ENCODE measurements at regions not wholly inside any gene's neighbourhood (a gene's known extent, or its start where the extent isn't known, plus 50 kb on each side); places are given as distances from the start of the nearest gene placed in this dataset.

GRCh38 chr1:185495898-185496297 lies 178.9 kb upstream of the IVNS1ABP start:
- no peak for DNase-seq

DNA sequence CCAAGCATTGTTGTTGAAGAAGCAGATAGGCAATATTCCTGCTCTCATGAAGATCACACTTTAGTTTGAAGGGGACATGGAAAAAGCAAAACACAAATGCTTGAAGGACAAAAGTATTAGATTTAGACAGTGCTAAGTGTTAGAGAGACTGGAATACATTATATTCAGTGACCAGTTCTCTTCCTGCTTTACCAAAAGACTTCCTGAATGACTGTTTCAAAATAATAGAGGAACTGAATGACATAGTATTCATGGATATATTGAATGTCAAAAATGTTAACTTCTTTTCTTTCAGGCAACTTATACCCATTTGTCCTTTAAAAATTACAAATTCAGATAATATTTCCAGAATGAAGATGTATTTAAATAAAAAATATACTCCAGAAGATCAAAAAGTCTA lies 178.0 kb upstream of the IVNS1ABP start:
- DNase-seq = no peak

DNA sequence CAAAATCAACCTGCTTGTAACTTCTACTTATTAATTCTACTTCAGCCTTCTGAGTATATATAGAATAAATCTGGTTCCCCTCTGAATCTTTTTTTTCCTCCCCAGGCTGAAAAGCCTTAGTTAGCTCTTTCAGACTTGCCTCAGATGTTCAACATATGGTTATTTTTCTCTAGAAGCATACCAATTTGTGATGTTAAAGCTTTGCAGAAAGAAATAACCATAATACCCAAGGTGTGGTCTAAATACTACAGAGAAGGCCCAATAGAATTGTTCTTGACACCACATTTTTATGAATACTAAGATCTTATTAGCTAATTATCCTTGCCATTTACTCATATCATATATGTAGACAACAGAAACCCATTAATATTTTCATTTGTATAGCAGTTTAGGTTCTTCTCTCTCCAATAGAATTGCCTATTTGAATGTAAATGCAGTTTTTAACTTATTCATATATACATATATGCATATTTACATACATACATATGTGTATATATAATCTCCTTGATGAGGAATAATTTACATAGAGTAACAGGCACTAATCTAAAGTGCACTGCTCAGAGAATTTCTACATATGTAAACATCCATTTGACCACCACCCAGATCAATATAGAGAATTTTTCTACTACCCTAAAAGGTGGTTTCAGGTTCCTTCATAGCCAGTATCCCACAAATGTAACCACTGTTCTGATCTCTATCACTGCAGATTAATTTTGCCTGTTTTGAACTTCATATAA lies 175.2 kb upstream of the IVNS1ABP start:
- no peak for DNase-seq

GRCh38 chr1:185491604-185492003 lies 174.6 kb upstream of the IVNS1ABP start:
- no peak for DNase-seq

- DNase-seq = no peak
These were observed 173.9 kb upstream of the IVNS1ABP start for GRCh38 chr1:185490924-185491323.

GRCh38 chr1:185489406-185489805 lies 172.4 kb upstream of the IVNS1ABP start:
- DNase-seq = no peak

DNA sequence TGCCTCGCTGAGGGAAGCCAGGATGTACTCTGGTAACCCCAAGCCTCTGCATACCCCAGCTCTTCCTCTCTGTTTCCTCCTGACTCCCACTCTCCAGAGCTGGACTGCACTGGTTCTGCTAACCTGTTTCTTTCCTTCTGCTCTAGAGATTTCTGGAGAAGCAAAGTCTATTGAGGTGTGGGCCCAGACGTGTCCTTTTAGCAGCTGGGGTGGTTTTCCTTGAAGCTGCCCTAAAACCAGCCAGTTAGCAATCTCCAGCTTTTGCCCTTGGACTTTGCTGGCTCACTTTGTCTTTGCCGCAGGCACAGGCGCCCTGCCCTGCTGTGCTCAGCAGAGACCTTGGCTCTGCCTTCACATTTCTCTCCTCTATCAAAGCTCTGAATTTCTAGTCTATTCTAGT lies 171.8 kb upstream of the IVNS1ABP start:
- DNase-seq = no peak

DNA sequence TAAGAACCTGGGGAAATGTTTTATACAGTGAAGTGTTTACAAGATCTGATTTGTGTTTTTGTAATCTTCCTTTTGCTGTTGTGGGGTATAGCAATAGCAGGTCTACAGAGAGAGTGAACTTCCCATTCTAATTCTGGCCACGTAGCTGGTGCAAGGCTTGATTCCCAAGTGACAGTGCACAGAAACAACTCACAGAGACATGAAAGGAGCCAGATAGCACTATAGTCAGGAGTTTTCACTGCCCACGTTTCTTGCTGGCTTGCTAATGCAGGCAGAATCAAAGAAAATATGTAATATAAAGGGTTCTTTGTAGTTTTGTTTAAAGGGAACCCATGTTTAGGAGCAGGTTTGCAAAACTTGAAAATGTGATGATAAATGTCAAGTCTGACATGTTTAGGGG lies 170.9 kb upstream of the IVNS1ABP start:
- DNase-seq = no peak

GRCh38 chr1:185487026-185487425 lies 170.0 kb upstream of the IVNS1ABP start:
- no peak for DNase-seq

DNA sequence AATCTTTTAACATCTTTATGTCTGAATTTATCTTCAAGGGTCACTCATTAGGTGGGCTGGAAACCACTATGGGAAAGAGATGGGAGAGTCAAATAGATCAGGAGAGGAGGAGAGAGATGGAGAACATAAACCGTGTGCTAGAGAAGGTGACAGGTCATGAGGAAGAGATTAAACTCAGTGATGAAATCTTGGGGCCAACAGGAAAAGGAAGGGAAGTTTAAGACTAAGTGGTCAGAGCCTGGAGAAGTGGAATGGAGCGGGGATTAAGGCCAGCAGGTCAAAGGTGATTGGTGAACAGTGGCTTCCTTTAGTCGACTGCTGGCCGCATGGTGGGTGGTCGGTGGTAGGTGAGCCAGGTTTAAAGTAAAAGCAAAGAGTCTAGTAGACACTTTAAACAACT lies 169.3 kb upstream of the IVNS1ABP start:
- no peak for DNase-seq

- peak; percentile 4 for DNase-seq
These were observed 166.8 kb upstream of the IVNS1ABP start for GRCh38 chr1:185483664-185484450.

DNA sequence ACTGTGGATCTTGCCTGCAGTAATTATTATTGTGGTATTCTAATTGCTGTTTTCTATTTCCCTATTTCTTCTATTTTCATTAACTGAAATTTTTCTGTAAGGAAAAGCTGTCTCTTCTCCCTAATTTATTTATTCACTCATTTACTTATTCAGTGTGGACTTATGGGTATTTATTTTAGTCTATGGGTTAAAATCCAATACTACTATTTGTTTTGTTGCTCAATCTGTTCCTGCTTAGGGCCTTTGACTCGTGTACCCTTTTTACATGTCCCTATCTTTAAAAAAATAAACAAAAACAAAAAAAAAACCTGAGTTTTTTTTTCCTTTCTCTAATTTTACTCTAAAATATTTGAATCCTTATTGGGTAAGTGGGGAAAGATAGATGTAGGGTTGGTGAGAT lies 166.2 kb upstream of the IVNS1ABP start:
- DNase-seq = no peak

- no peak for DNase-seq
These were observed 163.5 kb upstream of the IVNS1ABP start for GRCh38 chr1:185480545-185480944.

DNA sequence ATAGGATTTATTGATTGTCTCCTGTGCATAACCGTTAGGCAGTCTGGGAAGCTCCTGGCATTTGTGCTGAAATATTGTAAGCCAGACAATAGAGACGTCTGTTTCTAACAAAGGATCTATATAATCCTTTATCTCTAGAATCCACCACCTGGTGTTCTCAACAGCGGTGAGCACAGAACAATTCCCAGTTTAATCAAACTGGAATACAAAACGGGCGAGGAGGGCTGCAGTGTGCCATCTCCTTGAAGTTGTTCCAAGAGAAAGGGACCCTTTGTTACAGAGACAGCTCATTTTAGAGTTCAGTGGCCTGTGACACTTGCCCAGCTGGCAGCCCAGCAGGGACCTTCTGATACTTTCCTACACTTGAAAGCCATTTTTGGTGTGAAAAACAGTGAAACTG lies 162.8 kb upstream of the IVNS1ABP start:
- DNase-seq = no peak

DNA sequence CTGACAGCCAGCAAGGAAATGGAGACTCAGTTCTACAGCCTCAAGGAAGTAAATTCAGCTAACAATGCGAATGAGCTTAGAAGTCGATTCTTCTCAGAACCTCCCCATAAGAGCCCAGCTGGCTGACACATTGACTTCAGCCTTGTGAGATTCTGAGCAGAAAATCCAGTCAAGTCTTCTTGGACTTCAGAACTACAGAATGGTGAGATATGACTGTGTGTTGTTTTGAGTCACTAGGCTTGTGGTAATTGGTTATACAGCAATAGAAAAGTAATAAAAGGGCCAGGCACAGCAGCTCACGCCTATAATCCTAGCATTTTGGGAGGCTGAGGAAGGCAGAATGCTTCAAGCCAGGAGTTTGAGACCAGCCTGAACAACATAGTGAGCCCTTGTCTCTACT lies 161.8 kb upstream of the IVNS1ABP start:
- no peak for DNase-seq

DNA sequence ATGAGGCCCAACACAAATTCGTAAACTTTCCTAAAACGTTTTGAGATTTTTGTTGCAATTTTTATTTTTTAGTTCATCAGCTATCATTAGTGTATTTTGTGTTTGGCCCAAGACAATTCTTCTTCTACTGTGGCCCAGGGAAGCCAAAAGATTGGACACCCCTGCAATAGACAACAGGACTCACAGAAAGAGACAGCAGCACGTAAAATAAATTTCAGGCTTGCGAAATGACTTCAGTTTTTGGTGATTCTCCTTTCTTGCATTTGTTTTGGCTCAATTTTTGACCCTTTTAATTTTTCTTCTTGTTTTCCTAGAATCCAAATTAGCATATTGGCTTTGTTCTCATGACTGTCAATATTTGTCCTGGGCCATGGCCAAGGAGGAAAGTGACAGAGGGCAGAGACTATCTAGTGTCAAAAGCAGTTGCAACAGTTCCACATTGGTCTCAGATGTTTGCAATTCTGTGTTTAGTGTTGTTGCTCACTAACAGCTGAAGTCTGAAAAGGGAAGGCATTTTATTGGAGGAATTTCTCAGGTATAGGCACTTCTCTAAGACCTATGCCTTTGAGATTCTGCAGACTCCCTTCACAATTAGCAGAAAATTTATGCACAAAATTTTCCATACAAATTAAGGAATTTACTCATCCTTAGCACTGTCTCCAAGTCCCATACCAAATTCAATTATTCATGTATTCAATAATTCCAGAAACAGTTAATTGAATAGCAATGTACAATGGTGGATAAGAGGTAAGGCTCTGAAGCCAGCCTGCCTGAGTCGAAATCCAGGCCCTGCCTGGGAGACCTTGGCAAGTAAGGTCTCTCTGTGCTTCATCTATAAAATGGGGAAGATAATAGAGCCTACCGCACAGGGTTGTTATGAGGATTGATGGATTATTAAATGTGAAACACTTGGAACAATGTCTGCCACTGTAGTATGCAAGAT lies 160.9 kb upstream of the IVNS1ABP start:
- no peak for DNase-seq

DNA sequence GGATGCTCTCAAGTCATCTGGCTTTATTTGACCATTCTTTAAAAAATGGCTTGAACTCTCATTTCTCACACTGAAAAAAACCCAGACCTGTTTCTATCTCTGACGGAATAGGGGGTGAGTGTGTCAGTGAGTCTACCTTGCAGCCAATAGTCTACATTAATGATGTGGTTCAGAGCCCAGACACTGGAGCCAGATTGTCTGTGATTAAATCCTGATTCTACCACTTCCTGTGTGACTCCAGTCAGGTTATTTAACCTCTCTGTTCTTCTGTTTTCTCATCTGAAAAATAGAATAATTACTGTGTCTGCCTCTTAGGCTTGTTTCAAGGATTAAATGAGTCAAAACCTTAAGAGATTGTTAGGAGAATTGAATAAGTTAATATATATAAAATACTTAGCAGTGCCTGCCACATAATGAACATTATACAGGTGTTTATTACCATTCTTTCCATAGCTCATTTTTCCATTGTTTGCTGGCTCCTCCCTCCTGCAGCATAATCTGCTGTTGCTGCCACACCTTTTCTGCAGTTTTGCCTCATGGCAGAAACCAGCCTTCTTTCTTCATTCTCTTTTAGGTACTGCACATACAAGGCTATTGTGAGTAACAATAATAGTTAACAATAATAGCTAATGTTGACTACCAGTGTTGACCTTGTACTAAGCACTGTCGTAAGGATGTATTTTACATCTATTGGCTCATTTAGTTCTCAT lies 157.6 kb upstream of the IVNS1ABP start:
- no peak for DNase-seq

- DNase-seq = no peak
These were observed 156.1 kb upstream of the IVNS1ABP start for GRCh38 chr1:185473186-185473585.

DNA sequence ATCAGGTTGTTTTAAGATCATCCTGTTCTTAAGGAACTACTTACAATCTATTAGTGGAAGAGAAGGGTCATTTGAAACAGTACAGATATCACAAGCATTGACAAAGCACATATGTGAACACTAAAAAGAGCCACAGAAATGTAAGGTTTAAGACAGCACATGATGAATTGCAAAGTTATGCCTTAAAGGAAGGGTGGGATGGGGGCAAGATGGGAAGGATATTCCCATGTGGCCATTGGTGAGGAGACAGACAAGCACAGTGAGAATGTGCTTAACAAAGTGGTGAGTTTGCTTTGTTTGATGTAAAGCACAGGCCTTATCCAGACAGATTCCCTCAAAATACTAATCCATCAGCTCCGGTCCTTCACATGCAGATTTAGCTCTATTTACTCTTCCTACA lies 151.6 kb upstream of the IVNS1ABP start:
- no peak for DNase-seq

DNA sequence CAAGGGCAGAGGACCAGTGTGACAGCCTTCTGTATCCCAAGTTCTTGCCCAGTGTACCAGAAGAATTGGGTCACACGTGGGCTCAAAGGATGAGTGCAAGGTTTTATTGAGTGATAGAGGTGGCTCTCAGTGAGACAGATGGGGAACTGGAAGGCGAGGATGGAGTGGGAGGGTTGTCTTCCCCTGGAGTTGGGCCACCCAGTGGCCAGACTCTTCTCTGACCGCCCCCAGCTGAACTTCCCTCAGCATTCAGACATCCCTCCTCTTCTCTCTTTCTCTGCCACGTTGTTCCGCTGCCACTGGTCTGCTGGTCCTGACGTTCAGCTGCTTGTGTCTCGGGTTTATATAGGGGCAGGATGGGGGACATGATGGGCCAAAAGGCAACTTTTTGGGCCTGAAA lies 150.1 kb upstream of the IVNS1ABP start:
- DNase-seq = no peak

DNA sequence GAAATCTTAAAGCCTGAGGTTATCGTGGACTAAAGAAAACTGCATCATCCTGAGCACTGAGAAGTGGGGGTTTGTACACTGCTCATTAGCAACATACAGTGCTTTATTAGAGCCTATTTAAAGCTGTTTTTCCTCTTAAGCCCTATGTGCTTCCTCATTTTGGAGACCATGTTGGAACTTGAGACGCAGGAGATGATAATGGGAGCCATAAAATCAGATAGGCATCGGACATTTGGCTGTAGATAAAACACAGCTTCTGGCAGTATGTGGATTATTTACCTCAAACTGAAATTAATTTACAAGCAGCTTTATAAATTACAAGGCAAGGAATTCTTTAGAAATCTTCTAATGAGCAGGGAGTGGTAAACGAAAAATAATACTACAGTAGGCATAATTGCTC lies 147.7 kb upstream of the IVNS1ABP start:
- no peak for DNase-seq

- DNase-seq = no peak
These were observed 146.4 kb upstream of the IVNS1ABP start for GRCh38 chr1:185463433-185463832.

DNA sequence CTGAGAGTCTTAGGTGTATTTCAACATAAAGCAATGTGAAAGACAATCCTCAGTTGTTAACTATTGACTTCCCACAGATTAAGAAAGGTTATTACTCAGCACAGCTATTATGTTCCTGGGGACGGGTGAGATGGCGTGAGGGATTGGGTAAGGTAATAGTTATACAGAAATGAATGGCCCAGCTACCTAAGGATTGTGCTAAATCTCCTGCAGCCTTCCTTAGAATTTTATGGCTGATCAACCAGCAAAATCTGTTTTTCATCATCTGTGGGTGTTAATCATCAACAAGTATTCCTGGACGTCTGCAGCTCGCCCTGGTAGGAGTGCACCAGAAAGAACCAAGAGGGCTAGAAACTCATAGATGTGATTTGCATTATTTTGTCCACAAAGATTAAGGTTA lies 146.0 kb upstream of the IVNS1ABP start:
- no peak for DNase-seq
